BLaER1 (cell line): ENCODE measurements at regions not wholly inside any gene's neighbourhood (a gene's known extent, or its start where the extent isn't known, plus 50 kb on each side); places are given as distances from the start of the nearest gene placed in this dataset.

Experiments
- H3K27ac ChIP-seq: shearing (Covaris generic); formaldehyde crosslinking; 2 replicates; pipeline ENCODE4 v1.8.1; 2022
- H3K27me3 ChIP-seq: shearing (Covaris generic); formaldehyde crosslinking; 2 replicates; pipeline ENCODE4 v1.8.1; 2022
- H3K36me3 ChIP-seq: shearing (Covaris generic); formaldehyde crosslinking; 2 replicates; pipeline ENCODE4 v1.8.1; 2022
- H3K4me1 ChIP-seq: shearing (Covaris generic); formaldehyde crosslinking; 2 replicates; pipeline ENCODE4 v1.8.1; 2022
- H3K4me2 ChIP-seq: shearing (Covaris generic); formaldehyde crosslinking; 2 replicates; pipeline ENCODE4 v1.8.1; 2022
- H3K4me3 ChIP-seq: shearing (Covaris generic); formaldehyde crosslinking; 2 replicates; pipeline ENCODE4 v1.8.1; 2022
- H3K9ac ChIP-seq: shearing (Covaris generic); formaldehyde crosslinking; 2 replicates; pipeline ENCODE4 v1.8.1; 2022
- H3K9me3 ChIP-seq: shearing (Covaris generic); formaldehyde crosslinking; 2 replicates; pipeline ENCODE4 v1.8.1; 2022
- H4K20me1 ChIP-seq: shearing (Covaris generic); formaldehyde crosslinking; 2 replicates; pipeline ENCODE4 v1.8.1; 2022
- Cebpa-rat ChIP-seq: shearing (Covaris generic); IDR thresholded peaks from 2 replicates; pipeline ENCODE4 v1.8.1; 2022

DNA sequence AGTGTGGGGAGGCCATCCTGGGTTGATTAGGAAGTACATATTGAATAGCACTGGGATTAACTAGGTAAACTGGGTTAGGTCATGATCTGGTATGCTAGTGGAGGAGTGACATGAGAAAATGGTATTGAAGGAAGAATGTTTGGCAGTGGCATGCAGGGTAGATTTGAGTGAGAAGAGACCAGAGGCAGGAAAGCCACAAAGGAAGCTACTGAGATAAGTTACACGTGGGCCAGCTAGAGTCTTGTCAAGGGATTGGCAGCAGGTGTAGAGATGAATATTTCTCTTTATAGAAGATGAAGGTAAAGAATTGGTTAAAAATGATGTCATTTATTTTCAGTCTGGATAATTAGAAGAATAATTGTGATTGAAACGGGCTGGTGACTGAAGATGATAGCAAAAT, 91.0 kb upstream of the TPRG1 start:
- peaks cover 7% of the 10 kb centered on the region for H3K4me1 ChIP-seq
- no peak overlapping the region for H3K27ac ChIP-seq
- no peaks in the 10 kb centered on the region for H3K36me3 ChIP-seq
- no peaks in the 10 kb centered on the region for H3K9me3 ChIP-seq
- H4K20me1 ChIP-seq = no peaks in the 10 kb centered on the region
- no peak overlapping the region for H3K4me3 ChIP-seq
- H3K4me2 ChIP-seq = no peak overlapping the region; the same call in 1 of the 2 replicates
- no peak for TF ChIP-seq Cebpa-rat
- no peak overlapping the region for H3K9ac ChIP-seq
- no peaks in the 10 kb centered on the region for H3K27me3 ChIP-seq

GRCh38 chr3:189082666-189083427, 88.9 kb upstream of the TPRG1 start:
- no peak for TF ChIP-seq Cebpa-rat
- H3K27me3 ChIP-seq = no peaks in the 10 kb centered on the region
- H3K9ac ChIP-seq = no peak overlapping the region
- no peak overlapping the region for H3K27ac ChIP-seq
- H3K4me2 ChIP-seq = peak overlapping the region; percentile 35
- peaks cover 7% of the 10 kb centered on the region for H3K4me1 ChIP-seq
- H4K20me1 ChIP-seq = no peaks in the 10 kb centered on the region
- H3K36me3 ChIP-seq = no peaks in the 10 kb centered on the region
- no peaks in the 10 kb centered on the region for H3K9me3 ChIP-seq
- H3K4me3 ChIP-seq = no peak overlapping the region

DNA sequence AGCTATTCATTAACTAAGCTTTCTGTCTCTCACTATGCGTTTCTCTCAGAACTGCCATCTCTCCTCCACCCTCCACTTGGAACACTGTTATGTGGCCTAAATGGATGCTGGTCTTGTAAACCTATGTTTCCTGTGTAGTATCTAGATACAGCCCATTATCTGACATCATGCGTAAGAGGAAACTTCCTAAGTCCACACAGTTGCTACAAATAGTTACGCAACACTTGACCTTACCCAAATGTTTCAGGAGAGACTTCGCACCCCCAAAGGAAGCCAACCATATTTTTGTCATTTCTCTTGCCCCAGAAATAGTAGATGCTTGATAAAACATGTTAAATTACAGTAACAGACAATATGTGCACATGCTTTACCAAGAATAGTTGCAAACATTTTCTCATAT, 87.2 kb upstream of the TPRG1 start:
- Histone ChIP-seq H3K27ac (no peak overlapping the region), H3K4me2 (no peak overlapping the region), H4K20me1 (no peaks in the 10 kb centered on the region), H3K9me3 (no peaks in the 10 kb centered on the region), H3K4me3 (no peak overlapping the region), H3K36me3 (no peaks in the 10 kb centered on the region), H3K9ac (no peak overlapping the region), H3K27me3 (no peaks in the 10 kb centered on the region), H3K4me1 (peaks cover 7% of the 10 kb centered on the region)
- peak; percentile 66; the same call in 1 of the 2 replicates for TF ChIP-seq Cebpa-rat

DNA sequence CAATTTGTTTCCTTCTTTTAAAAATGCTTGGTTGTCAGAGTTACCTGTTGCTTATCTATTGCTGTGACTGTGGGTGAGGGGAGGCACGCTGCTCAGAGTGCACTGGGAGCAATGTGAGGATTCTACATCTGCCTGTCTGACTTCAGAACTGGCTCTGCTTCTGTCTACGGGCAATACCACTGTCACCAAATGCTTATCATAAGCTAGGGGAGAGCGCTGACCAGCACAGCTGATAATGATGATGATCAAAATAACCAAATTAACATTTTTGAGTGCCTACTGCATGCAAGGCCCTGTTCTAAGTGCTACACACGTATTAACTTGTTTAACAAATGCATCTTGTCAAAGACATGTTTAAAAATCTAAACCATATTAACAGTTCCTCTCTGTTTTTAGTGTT, 79.2 kb upstream of the TPRG1 start:
- no peak for TF ChIP-seq Cebpa-rat
- no peaks in the 10 kb centered on the region for H3K9me3 ChIP-seq
- H3K4me1 ChIP-seq = no peaks in the 10 kb centered on the region
- no peak overlapping the region for H3K4me2 ChIP-seq
- H3K9ac ChIP-seq = no peak overlapping the region
- no peak overlapping the region for H3K4me3 ChIP-seq
- no peaks in the 10 kb centered on the region for H4K20me1 ChIP-seq
- H3K27ac ChIP-seq = no peak overlapping the region
- H3K36me3 ChIP-seq = no peaks in the 10 kb centered on the region
- no peaks in the 10 kb centered on the region for H3K27me3 ChIP-seq

GRCh38 chr3:189094539-189094938, 77.2 kb upstream of the TPRG1 start:
- no peaks in the 10 kb centered on the region for H3K36me3 ChIP-seq
- H4K20me1 ChIP-seq = no peaks in the 10 kb centered on the region
- no peaks in the 10 kb centered on the region for H3K4me1 ChIP-seq
- H3K27me3 ChIP-seq = no peaks in the 10 kb centered on the region
- H3K27ac ChIP-seq = no peak overlapping the region
- H3K9ac ChIP-seq = no peak overlapping the region
- H3K4me3 ChIP-seq = no peak overlapping the region
- no peak for TF ChIP-seq Cebpa-rat
- no peak overlapping the region for H3K4me2 ChIP-seq
- H3K9me3 ChIP-seq = no peaks in the 10 kb centered on the region

- Histone ChIP-seq H3K36me3 (no peaks in the 10 kb centered on the region), H3K4me2 (no peak overlapping the region), H3K4me3 (no peak overlapping the region), H4K20me1 (no peaks in the 10 kb centered on the region), H3K27me3 (no peaks in the 10 kb centered on the region), H3K9me3 (no peaks in the 10 kb centered on the region), H3K9ac (no peak overlapping the region), H3K4me1 (no peaks in the 10 kb centered on the region), H3K27ac (no peak overlapping the region)
- no peak for TF ChIP-seq Cebpa-rat
Measured at GRCh38 chr3:189096092-189096491, 75.7 kb upstream of the TPRG1 start.

DNA sequence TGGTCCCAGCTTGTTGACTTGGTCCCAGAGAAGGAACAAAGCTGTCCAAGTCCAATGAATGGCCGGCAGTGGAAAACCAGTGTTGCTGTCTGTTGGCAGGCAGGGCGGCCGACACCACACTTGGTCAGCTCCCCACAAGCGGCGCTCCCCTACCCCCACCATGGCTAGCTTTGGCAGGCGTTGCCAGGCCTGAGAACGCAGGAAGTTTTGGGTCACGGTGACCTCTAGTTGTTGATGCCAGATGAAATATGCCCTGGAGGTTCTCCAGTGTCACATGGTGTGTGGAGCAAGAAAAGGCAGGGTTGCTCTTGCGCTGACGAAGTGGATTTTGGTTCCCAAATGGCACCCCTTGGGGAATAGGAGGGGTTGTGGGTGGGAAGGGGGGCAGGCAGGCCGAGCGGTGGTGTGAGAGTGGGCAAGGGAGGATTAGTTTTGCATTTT, 72.7 kb upstream of the TPRG1 start:
- H3K4me3 ChIP-seq = no peak overlapping the region
- no peaks in the 10 kb centered on the region for H3K27me3 ChIP-seq
- no peak overlapping the region for H3K4me2 ChIP-seq

GRCh38 chr3:189099505-189100290, 72.1 kb upstream of the TPRG1 start:
- no peak overlapping the region for H3K9ac ChIP-seq
- H3K27me3 ChIP-seq = no peaks in the 10 kb centered on the region
- H3K4me1 ChIP-seq = no peaks in the 10 kb centered on the region
- no peak overlapping the region for H3K4me3 ChIP-seq
- no peak overlapping the region for H3K27ac ChIP-seq
- H4K20me1 ChIP-seq = no peaks in the 10 kb centered on the region
- H3K36me3 ChIP-seq = no peaks in the 10 kb centered on the region
- no peak for TF ChIP-seq Cebpa-rat
- H3K9me3 ChIP-seq = no peaks in the 10 kb centered on the region
- no peak overlapping the region for H3K4me2 ChIP-seq

More for the DNA sequence above, 72.7 kb upstream of the TPRG1 start:
- H3K9me3 ChIP-seq = no peaks in the 10 kb centered on the region
- TF ChIP-seq Cebpa-rat = no peak
- H3K4me1 ChIP-seq = no peaks in the 10 kb centered on the region
- no peaks in the 10 kb centered on the region for H4K20me1 ChIP-seq
- no peak overlapping the region for H3K9ac ChIP-seq
- H3K36me3 ChIP-seq = no peaks in the 10 kb centered on the region
- no peak overlapping the region for H3K27ac ChIP-seq

DNA sequence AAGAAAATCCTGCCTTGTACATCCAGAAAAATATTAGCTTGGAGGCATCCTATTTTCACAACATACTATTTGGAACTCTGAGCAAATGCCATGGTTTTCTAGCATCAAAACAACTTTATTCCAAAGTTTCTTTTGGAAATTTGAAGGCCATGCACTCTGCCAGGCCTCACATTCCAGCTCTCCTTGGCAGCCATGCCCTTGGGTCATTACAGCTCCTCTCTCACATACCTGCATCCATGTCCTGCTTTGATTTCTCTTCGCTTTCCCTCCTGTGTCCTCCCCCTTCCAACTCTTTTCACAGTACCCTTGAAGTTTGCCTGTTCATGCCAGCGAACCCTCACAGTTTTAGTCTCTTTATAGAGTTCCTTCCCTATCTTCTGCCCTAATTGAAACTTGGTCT, 70.9 kb upstream of the TPRG1 start:
- Histone ChIP-seq H3K4me1 (no peaks in the 10 kb centered on the region), H3K9me3 (no peaks in the 10 kb centered on the region), H3K27ac (no peak overlapping the region), H3K36me3 (no peaks in the 10 kb centered on the region), H3K4me2 (no peak overlapping the region), H4K20me1 (no peaks in the 10 kb centered on the region), H3K9ac (no peak overlapping the region), H3K4me3 (no peak overlapping the region), H3K27me3 (no peaks in the 10 kb centered on the region)
- no peak for TF ChIP-seq Cebpa-rat

DNA sequence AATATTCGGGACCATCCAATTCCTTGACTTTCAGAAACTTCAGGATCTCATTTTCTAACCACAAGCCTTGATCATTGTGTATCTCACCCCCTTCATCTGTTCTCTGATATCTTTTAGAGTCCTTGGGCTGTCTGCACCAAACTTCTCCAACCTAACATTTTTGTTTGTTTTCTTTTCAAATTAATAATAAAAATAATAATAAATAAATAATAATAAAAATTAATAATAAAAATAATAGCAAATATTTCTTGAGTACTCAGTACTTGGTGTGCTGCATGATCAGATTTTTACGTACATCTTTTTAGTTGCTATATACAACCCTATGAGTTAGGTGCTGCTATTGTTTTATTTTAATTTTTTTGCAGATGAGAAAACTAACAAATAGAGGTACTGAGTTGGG, 70.2 kb upstream of the TPRG1 start:
- no peak overlapping the region for H3K4me3 ChIP-seq
- no peak overlapping the region for H3K27ac ChIP-seq
- H3K4me2 ChIP-seq = no peak overlapping the region
- no peaks in the 10 kb centered on the region for H3K27me3 ChIP-seq
- H4K20me1 ChIP-seq = no peaks in the 10 kb centered on the region
- no peak overlapping the region for H3K9ac ChIP-seq
- no peak for TF ChIP-seq Cebpa-rat
- H3K36me3 ChIP-seq = no peaks in the 10 kb centered on the region
- no peaks in the 10 kb centered on the region for H3K4me1 ChIP-seq
- H3K9me3 ChIP-seq = no peaks in the 10 kb centered on the region
